H9 (cell line): ENCODE measurements at regions not wholly inside any gene's neighbourhood (a gene's known extent, or its start where the extent isn't known, plus 50 kb on each side); places are given as distances from the start of the nearest gene placed in this dataset.
A peak's percentile ranks its signal among the peaks of the same experiment; 100 is the strongest.

Source experiments
- DNase-seq: peaks from one replicate; pipeline ENCODE4 v3.0.0-alpha.2; 2017
- H2AFZ ChIP-seq: one replicate; pipeline ENCODE4 v1.6.1; 2013; ENCODE audit warnings: mild to moderate bottlenecking, low read length, control low read depth, moderate library complexity
- H2AK5ac ChIP-seq: 2 replicates; pipeline ENCODE4 v1.6.1; 2013; ENCODE audit warnings: low read length, control low read depth, mixed read lengths; ENCODE audit not compliant: insufficient read length
- H2BK120ac ChIP-seq: one replicate; pipeline ENCODE4 v1.6.1; 2013; ENCODE audit warnings: low read depth, mild to moderate bottlenecking, low read length, control low read depth, inconsistent platforms; ENCODE audit not compliant: poor library complexity, severe bottlenecking
- H2BK12ac ChIP-seq: 2 replicates; pipeline ENCODE4 v1.6.1; 2013; ENCODE audit warnings: low read length, control low read depth, mixed read lengths, low read depth; ENCODE audit not compliant: insufficient read length
- H2BK15ac ChIP-seq: 2 replicates; pipeline ENCODE4 v1.6.1; 2013; ENCODE audit warnings: low read depth, low read length, control low read depth
- H2BK20ac ChIP-seq: one replicate; pipeline ENCODE4 v1.6.1; 2013; ENCODE audit warnings: low read depth, mild to moderate bottlenecking, low read length, control low read depth, inconsistent platforms; ENCODE audit not compliant: poor library complexity, severe bottlenecking
- H2BK5ac ChIP-seq: 2 replicates; pipeline ENCODE4 v1.6.1; 2013; ENCODE audit warnings: low read length, control low read depth, mixed read lengths; ENCODE audit not compliant: insufficient read length
- H3K14ac ChIP-seq: 2 replicates; pipeline ENCODE4 v1.6.1; 2013; ENCODE audit warnings: low read length, control low read depth; ENCODE audit not compliant: insufficient read depth
- H3K18ac ChIP-seq: 2 replicates; pipeline ENCODE4 v1.6.1; 2013; ENCODE audit warnings: low read depth, mild to moderate bottlenecking, mixed read lengths, low read length, control low read depth; ENCODE audit not compliant: insufficient read length
- H3K23ac ChIP-seq: 2 replicates; pipeline ENCODE4 v1.6.1; 2013; ENCODE audit warnings: low read length, control low read depth, mixed read lengths, low read depth; ENCODE audit not compliant: insufficient read length
- H3K23me2 ChIP-seq: 2 replicates; pipeline ENCODE4 v1.6.1; 2013; ENCODE audit warnings: low read depth, mild to moderate bottlenecking, mixed read lengths, low read length, control low read depth; ENCODE audit not compliant: insufficient read length, poor library complexity, severe bottlenecking
- H3K27ac ChIP-seq: 2 replicates; pipeline ENCODE4 v1.5.1; 2013; ENCODE audit warnings: low read length, control low read depth, mixed read lengths, low read depth; ENCODE audit not compliant: insufficient read length
- H3K27me3 ChIP-seq: 2 replicates; pipeline ENCODE4 v1.6.1; 2013; ENCODE audit warnings: low read length, control low read depth, inconsistent platforms; ENCODE audit not compliant: insufficient read depth
- H3K4ac ChIP-seq: 2 replicates; pipeline ENCODE4 v1.6.1; 2013; ENCODE audit warnings: low read depth, mild to moderate bottlenecking, control low read depth, inconsistent platforms, low read length, moderate library complexity
- H3K4me1 ChIP-seq: 2 replicates; pipeline ENCODE4 v1.6.1; 2013; ENCODE audit warnings: low read length, control low read depth, inconsistent platforms; ENCODE audit not compliant: insufficient read depth
- H3K4me2 ChIP-seq: 2 replicates; pipeline ENCODE4 v1.6.1; 2013; ENCODE audit warnings: low read length, control low read depth, mixed read lengths; ENCODE audit not compliant: insufficient read length, insufficient read depth
- H3K56ac ChIP-seq: 2 replicates; pipeline ENCODE4 v1.6.1; 2013; ENCODE audit warnings: low read depth, mild to moderate bottlenecking, mixed read lengths, low read length, control low read depth; ENCODE audit not compliant: insufficient read length
- H3K79me1 ChIP-seq: 2 replicates; pipeline ENCODE4 v1.6.1; 2013; ENCODE audit warnings: low read depth, mild to moderate bottlenecking, moderate library complexity, low read length, control low read depth, inconsistent platforms; ENCODE audit not compliant: insufficient read depth, poor library complexity, severe bottlenecking
- H3K79me2 ChIP-seq: 2 replicates; pipeline ENCODE4 v1.6.1; 2013; ENCODE audit warnings: low read length, control low read depth, inconsistent platforms; ENCODE audit not compliant: insufficient read depth
- H3K9ac ChIP-seq: 2 replicates; pipeline ENCODE4 v1.6.1; 2013; ENCODE audit warnings: low read length, control low read depth, mixed read lengths; ENCODE audit not compliant: insufficient read length; ENCODE audit errors: extremely low read depth
- H3K9me3 ChIP-seq: one replicate; pipeline ENCODE4 v1.6.1; 2013; ENCODE audit warnings: low read depth, low read length, inconsistent platforms; ENCODE audit not compliant: control insufficient read depth
- H3T11ph ChIP-seq: one replicate; pipeline ENCODE4 v1.6.1; 2013; ENCODE audit warnings: mild to moderate bottlenecking, low read length, control low read depth, inconsistent platforms
- H4K20me1 ChIP-seq: one replicate; pipeline ENCODE4 v1.6.1; 2013; ENCODE audit not compliant: control insufficient read depth, insufficient read length, insufficient read depth
- H4K5ac ChIP-seq: 2 replicates; pipeline ENCODE4 v1.6.1; 2013; ENCODE audit warnings: low read depth, mild to moderate bottlenecking, mixed read lengths, low read length, control low read depth; ENCODE audit not compliant: insufficient read length
- H4K8ac ChIP-seq: replicated peaks from 2 replicates; pipeline ENCODE4 v1.6.1; 2013; ENCODE audit warnings: low read length, control low read depth, mixed read lengths, low read depth; ENCODE audit not compliant: insufficient read length
- H4K91ac ChIP-seq: 2 replicates; pipeline ENCODE4 v1.6.1; 2013; ENCODE audit warnings: low read depth, mild to moderate bottlenecking, moderate library complexity, mixed read lengths, low read length, control low read depth; ENCODE audit not compliant: insufficient read length
- H3K27ac Mint-ChIP-seq, 3 experiments: 2 replicates in 2 of 3; 3 replicates in 1 of 3; pipeline ENCODE4 v1.8.0; 2020 to 2021; ENCODE audit warnings: mixed read lengths in 3 of 3, mild to moderate bottlenecking in 1 of 3, moderate library complexity in 1 of 3
- H3K27me3 Mint-ChIP-seq: 2 replicates; pipeline ENCODE4 v1.8.0; 2021; ENCODE audit warnings: low read depth, mild to moderate bottlenecking, moderate library complexity, mixed read lengths
- H3K36me3 Mint-ChIP-seq, 3 experiments: 2 replicates in 2 of 3; 3 replicates in 1 of 3; pipeline ENCODE4 v1.8.0; 2020 to 2021; ENCODE audit warnings: low read depth in 3 of 3, mixed read lengths in 3 of 3; ENCODE audit not compliant: insufficient read depth in 1 of 3
- H3K4me1 Mint-ChIP-seq, 2 experiments: 2 replicates each; pipeline ENCODE4 v1.8.0; 2020; ENCODE audit warnings: mixed read lengths in 2 of 2
- H3K4me3 Mint-ChIP-seq, 2 experiments: 2 replicates in 1 of 2; 3 replicates in 1 of 2; pipeline ENCODE4 v1.8.0; 2020 to 2021; ENCODE audit warnings: mild to moderate bottlenecking in 2 of 2, mixed read lengths in 2 of 2, moderate library complexity in 1 of 2
- H3K9me3 Mint-ChIP-seq, 2 experiments: 2 replicates in 1 of 2; 3 replicates in 1 of 2; pipeline ENCODE4 v1.8.0; 2020; ENCODE audit warnings: mild to moderate bottlenecking in 2 of 2, mixed read lengths in 2 of 2, moderate library complexity in 1 of 2
- CTCF ChIP-seq: fragments of 200-600 bp; sonication (generic); conservative IDR thresholded peaks from 3 replicates; pipeline ENCODE4 v1.8.0; 2021; ENCODE audit warnings: antibody characterized with exemption, mild to moderate bottlenecking
- WGBS: extraction: QIAGEN DNeasy Blood & Tissue Kit; methylation state at CpG from one replicate; pipeline ENCODE4 v1.1.7; 2013; ENCODE audit warnings: missing lambda C conversion rate, low lambda C conversion rate, mixed read lengths; ENCODE audit not compliant: insufficient read length; ENCODE audit errors: extremely low coverage; 5-methylcytosine and 5-hydroxymethylcytosine counted together

- Histone ChIP-seq H2BK12ac (no peak overlapping the region), H3K4me2 (no peak overlapping the region), H3K56ac (no peak overlapping the region), H4K91ac (no peak overlapping the region), H2BK15ac (no peak overlapping the region), H3K27ac (no peak overlapping the region), H3K9ac (no peak overlapping the region), H3K79me2 (no peaks in the 10 kb centered on the region), H4K5ac (no peak overlapping the region), H3K27me3 (no peaks in the 10 kb centered on the region; the same call in 1 of the 2 replicates), H3T11ph (no peak overlapping the region), H2AK5ac (no peak overlapping the region), H2AFZ (peak overlapping the region; percentile 85), H2BK5ac (no peak overlapping the region), H3K23ac (no peak overlapping the region), H4K8ac (no peak overlapping the region), H4K20me1 (no peaks in the 10 kb centered on the region), H3K23me2 (no peaks in the 10 kb centered on the region), H3K18ac (no peak overlapping the region), H3K79me1 (no peaks in the 10 kb centered on the region), H3K4ac (no peak overlapping the region), H3K14ac (no peak overlapping the region), H3K4me1 (peaks cover 2% of the 10 kb centered on the region), H2BK120ac (no peak overlapping the region), H3K9me3 (no peaks in the 10 kb centered on the region), H2BK20ac (no peak overlapping the region)
- peaks cover 8 to 10% of the 10 kb centered on the region in 2 experiments; a peak in 4 of 5 replicates for H3K9me3 Mint-ChIP-seq
- DNase-seq, result peak; percentile 94
- peaks cover 57% of the 10 kb centered on the region for H3K27me3 Mint-ChIP-seq
- no CpG with 5 or more reads among the region's 13 CpGs for WGBS
- H3K4me3 Mint-ChIP-seq, result no peak overlapping the region
- no peak overlapping the region for H3K27ac Mint-ChIP-seq
- peaks cover 40 to 49% of the 10 kb centered on the region in 2 experiments for H3K4me1 Mint-ChIP-seq
- TF ChIP-seq CTCF, result peak; percentile 94
- peaks cover 0 to 11% (median 2%) of the 10 kb centered on the region in 3 experiments; a peak in 3 of 7 replicates for H3K36me3 Mint-ChIP-seq
These were observed 402.1 kb downstream of the SEC14L1 start for GRCh38 chr17:77542551-77543490.
